ENCODE measurements at regions not wholly inside any gene's neighbourhood (a gene's known extent, or its start where the extent isn't known, plus 50 kb on each side); places are given as distances from the start of the nearest gene placed in this dataset.

GRCh38 chr6:78020586-78020985 lies 367.7 kb downstream of the MEI4 start:
- Histone ChIP-seq H3K27ac (no peak overlapping the region), H2AFZ (ENCODE audit: low read depth) (no peak overlapping the region), H4K20me1 (ENCODE audit: insufficient read depth) (no peaks in the 10 kb centered on the region), H3K4me3 (IDR thresholded peaks at IDR 0.05; ENCODE audit: insufficient read depth, low read depth, low read length) (no peak overlapping the region), H3K4me1 (ENCODE audit: low read depth, poor library complexity, severe bottlenecking) (no peaks in the 10 kb centered on the region), H3K4me2 (no peak overlapping the region), H3K27me3 (ENCODE audit: insufficient read depth, low read depth) (no peaks in the 10 kb centered on the region), H3K36me3 (ENCODE audit: insufficient read depth) (no peaks in the 10 kb centered on the region), H3K79me2 (ENCODE audit: insufficient read depth, low read depth) (no peaks in the 10 kb centered on the region), H3K9ac (no peak overlapping the region)
- TF ChIP-seq CTCF (conservative IDR thresholded peaks at IDR 0.05; ENCODE audit: low read depth, low read length): no peak

GRCh38 chr6:78025502-78025901 lies 372.7 kb downstream of the MEI4 start:
- Histone ChIP-seq H3K4me3 (IDR thresholded peaks at IDR 0.05; ENCODE audit: insufficient read depth, low read depth, low read length) (no peak overlapping the region), H3K36me3 (ENCODE audit: insufficient read depth) (no peaks in the 10 kb centered on the region), H2AFZ (ENCODE audit: low read depth) (no peak overlapping the region), H3K27me3 (ENCODE audit: insufficient read depth, low read depth) (no peaks in the 10 kb centered on the region), H3K4me2 (no peak overlapping the region), H4K20me1 (ENCODE audit: insufficient read depth) (no peaks in the 10 kb centered on the region), H3K79me2 (ENCODE audit: insufficient read depth, low read depth) (no peaks in the 10 kb centered on the region), H3K9ac (no peak overlapping the region), H3K4me1 (ENCODE audit: low read depth, poor library complexity, severe bottlenecking) (no peaks in the 10 kb centered on the region), H3K27ac (no peak overlapping the region)
- no peak for TF ChIP-seq CTCF (conservative IDR thresholded peaks at IDR 0.05; ENCODE audit: low read depth, low read length)

- Histone ChIP-seq H3K79me2 (ENCODE audit: insufficient read depth, low read depth) (no peaks in the 10 kb centered on the region), H3K4me1 (ENCODE audit: low read depth, poor library complexity, severe bottlenecking) (no peaks in the 10 kb centered on the region), H4K20me1 (ENCODE audit: insufficient read depth) (no peaks in the 10 kb centered on the region), H3K27ac (no peak overlapping the region), H3K9ac (no peak overlapping the region), H3K4me2 (no peak overlapping the region), H2AFZ (ENCODE audit: low read depth) (no peak overlapping the region), H3K27me3 (ENCODE audit: insufficient read depth, low read depth) (no peaks in the 10 kb centered on the region), H3K4me3 (IDR thresholded peaks at IDR 0.05; ENCODE audit: insufficient read depth, low read depth, low read length) (no peak overlapping the region), H3K36me3 (ENCODE audit: insufficient read depth) (no peaks in the 10 kb centered on the region)
- TF ChIP-seq CTCF (conservative IDR thresholded peaks at IDR 0.05; ENCODE audit: low read depth, low read length): no peak
Observed at GRCh38 chr6:78031228-78031627, 378.4 kb downstream of the MEI4 start.

- no peaks in the 10 kb centered on the region for H4K20me1 ChIP-seq (ENCODE audit: insufficient read depth)
- no peaks in the 10 kb centered on the region for H3K79me2 ChIP-seq (ENCODE audit: insufficient read depth, low read depth)
- no peaks in the 10 kb centered on the region for H3K4me1 ChIP-seq (ENCODE audit: low read depth, poor library complexity, severe bottlenecking)
- no peak overlapping the region for H3K9ac ChIP-seq
- TF ChIP-seq CTCF (conservative IDR thresholded peaks at IDR 0.05; ENCODE audit: low read depth, low read length): no peak
- H3K36me3 ChIP-seq (ENCODE audit: insufficient read depth): no peaks in the 10 kb centered on the region
- H2AFZ ChIP-seq (ENCODE audit: low read depth): no peak overlapping the region
- H3K4me3 ChIP-seq (IDR thresholded peaks at IDR 0.05; ENCODE audit: insufficient read depth, low read depth, low read length): no peak overlapping the region
- no peaks in the 10 kb centered on the region for H3K27me3 ChIP-seq (ENCODE audit: insufficient read depth, low read depth)
- H3K27ac ChIP-seq: no peak overlapping the region
- H3K4me2 ChIP-seq: no peak overlapping the region
Observed at GRCh38 chr6:78059171-78059570, 406.3 kb downstream of the MEI4 start.

- Histone ChIP-seq H3K36me3 (ENCODE audit: insufficient read depth) (no peaks in the 10 kb centered on the region), H3K27ac (no peak overlapping the region), H3K4me2 (no peak overlapping the region), H3K9ac (no peak overlapping the region), H4K20me1 (ENCODE audit: insufficient read depth) (no peaks in the 10 kb centered on the region), H3K4me3 (IDR thresholded peaks at IDR 0.05; ENCODE audit: insufficient read depth, low read depth, low read length) (no peak overlapping the region), H3K27me3 (ENCODE audit: insufficient read depth, low read depth) (no peaks in the 10 kb centered on the region), H3K79me2 (ENCODE audit: insufficient read depth, low read depth) (no peaks in the 10 kb centered on the region), H2AFZ (ENCODE audit: low read depth) (no peak overlapping the region), H3K4me1 (ENCODE audit: low read depth, poor library complexity, severe bottlenecking) (no peaks in the 10 kb centered on the region)
- no peak for TF ChIP-seq CTCF (conservative IDR thresholded peaks at IDR 0.05; ENCODE audit: low read depth, low read length)
Observed at GRCh38 chr6:78062993-78063392, 410.2 kb downstream of the MEI4 start.

Data from KMS-11 (cell line).